ENCODE measurements at regions not wholly inside any gene's neighbourhood (a gene's known extent, or its start where the extent isn't known, plus 50 kb on each side); places are given as distances from the start of the nearest gene placed in this dataset.
"Not testable (repeated sequence)": the region's sequence is repeated elsewhere in the genome, so short reads cannot be mapped to it uniquely, and the experiment has no call there.

DNA sequence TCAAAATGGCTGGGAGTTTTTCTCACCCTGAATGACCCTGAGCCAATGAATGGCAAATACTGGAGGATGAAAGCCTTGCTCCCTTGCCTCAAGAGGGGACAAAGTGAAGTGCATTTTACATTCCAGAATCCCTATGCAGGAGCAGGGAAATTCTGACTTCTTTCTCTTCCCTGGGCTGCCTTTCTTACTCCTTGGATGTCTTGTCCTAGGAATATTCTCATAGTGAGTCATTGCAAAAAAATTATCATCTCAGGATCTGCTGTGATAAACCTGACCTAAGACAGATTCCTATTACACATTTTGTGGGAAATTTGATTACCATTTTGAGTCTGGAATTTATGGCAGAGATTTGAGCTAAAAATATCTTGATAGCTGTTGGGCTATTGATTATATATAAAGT, 199.9 kb downstream of the TMA16 start:
- Mint-ChIP-seq H3K9me3 (ENCODE audit: low read depth) (no peaks in the 10 kb centered on the region), H3K27me3 (peaks cover 4% of the 10 kb centered on the region), H3K36me3 (ENCODE audit: low read depth) (no peaks in the 10 kb centered on the region), H3K4me3 (no peak overlapping the region), H3K4me1 (no peaks in the 10 kb centered on the region), H3K27ac (no peak overlapping the region)
- ChIA-PET CTCF (no interaction called here), POLR2A (no interaction called here)
- no peak for DNase-seq
- intact Hi-C loops (cut with DNase I, micrococcal nuclease) = no loop called here
- no peak for ATAC-seq

DNA sequence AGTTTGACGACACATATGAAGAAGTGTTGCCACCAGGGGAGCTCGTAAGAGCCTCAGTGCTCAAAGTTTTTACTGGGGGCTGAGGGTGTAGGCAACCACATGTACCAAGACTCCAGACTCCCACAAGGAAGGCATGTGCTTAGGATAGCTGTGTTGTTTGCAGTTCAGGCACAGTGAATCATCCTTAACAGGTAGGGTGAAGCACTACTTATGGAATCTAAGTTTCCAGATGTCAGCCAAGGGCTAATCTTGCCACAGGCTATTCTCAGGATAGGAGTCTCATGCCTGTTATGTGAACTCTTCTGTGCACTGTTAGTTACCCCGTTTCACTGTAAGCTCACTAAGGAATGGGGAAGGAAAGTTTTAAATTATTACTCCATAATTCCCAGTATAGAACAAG, 202.6 kb downstream of the TMA16 start:
- no peak for DNase-seq
- CTCF ChIA-PET = interaction anchor here (1.1 kb wide), 1 partner anchor 14 kb away, joined by 3 read pairs; no protein-coding TSS in a partner anchor
- POLR2A ChIA-PET = no interaction called here
- H3K4me1 Mint-ChIP-seq = no peaks in the 10 kb centered on the region
- H3K9me3 Mint-ChIP-seq (ENCODE audit: low read depth) = no peaks in the 10 kb centered on the region
- H3K27me3 Mint-ChIP-seq = peaks cover 4% of the 10 kb centered on the region
- H3K4me3 Mint-ChIP-seq = no peak overlapping the region
- no peaks in the 10 kb centered on the region for H3K36me3 Mint-ChIP-seq (ENCODE audit: low read depth)
- no peak for ATAC-seq
- no peak overlapping the region for H3K27ac Mint-ChIP-seq
- intact Hi-C loops (cut with DNase I, micrococcal nuclease) = no loop called here

DNA sequence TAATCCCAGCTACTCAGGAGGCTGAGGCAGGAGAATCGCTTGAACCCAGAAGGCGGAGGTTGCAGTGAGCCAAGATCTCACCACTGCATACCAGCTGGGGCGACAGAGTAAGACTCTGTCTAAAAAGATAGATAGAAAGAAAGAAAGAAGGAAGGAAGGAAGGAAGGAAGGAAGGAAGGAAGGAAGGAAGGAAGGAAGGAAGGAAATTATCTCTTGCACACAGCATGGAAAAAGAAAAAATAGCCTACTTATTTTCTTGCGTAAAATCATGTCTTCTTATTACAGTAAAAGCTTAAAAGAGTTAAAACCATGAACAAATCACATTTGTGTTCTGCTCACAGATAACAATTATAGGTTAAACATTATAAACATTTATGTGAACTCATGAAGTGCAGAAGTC, 205.9 kb downstream of the TMA16 start:
- DNase-seq; H3K4me1 Mint-ChIP-seq; CTCF ChIA-PET; POLR2A ChIA-PET; H3K36me3 Mint-ChIP-seq (ENCODE audit: low read depth); H3K4me3 Mint-ChIP-seq; H3K9me3 Mint-ChIP-seq (ENCODE audit: low read depth); H3K27ac Mint-ChIP-seq; ATAC-seq; intact Hi-C loops (cut with DNase I, micrococcal nuclease); H3K27me3 Mint-ChIP-seq: not testable (repeated sequence)

DNA sequence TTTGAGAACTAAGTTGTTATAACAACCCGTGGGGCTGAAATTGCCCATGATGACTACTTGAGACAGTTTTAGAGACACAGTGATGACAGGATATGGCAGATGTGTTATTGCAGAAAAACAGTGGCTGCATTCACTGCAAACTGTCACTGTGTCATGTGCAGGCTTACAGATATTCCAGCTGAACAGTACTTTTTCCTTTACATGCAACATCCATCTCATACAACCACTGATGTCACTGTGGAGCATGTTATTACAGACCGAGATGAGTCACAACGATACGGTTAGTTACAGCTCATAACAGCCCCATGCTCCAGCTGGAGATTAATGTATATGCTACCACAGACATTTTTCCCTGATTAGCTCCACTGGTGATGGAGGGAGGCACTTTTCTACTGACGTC, 207.4 kb downstream of the TMA16 start:
- Mint-ChIP-seq H3K36me3 (ENCODE audit: low read depth) (no peaks in the 10 kb centered on the region), H3K9me3 (ENCODE audit: low read depth) (no peaks in the 10 kb centered on the region), H3K27me3 (peaks cover 8% of the 10 kb centered on the region), H3K4me1 (no peaks in the 10 kb centered on the region), H3K27ac (no peak overlapping the region), H3K4me3 (no peak overlapping the region)
- intact Hi-C loops (cut with DNase I, micrococcal nuclease) = no loop called here
- DNase-seq (no peak), ATAC-seq (peak; percentile 39)
- ChIA-PET CTCF (no interaction called here), POLR2A (no interaction called here)

DNA sequence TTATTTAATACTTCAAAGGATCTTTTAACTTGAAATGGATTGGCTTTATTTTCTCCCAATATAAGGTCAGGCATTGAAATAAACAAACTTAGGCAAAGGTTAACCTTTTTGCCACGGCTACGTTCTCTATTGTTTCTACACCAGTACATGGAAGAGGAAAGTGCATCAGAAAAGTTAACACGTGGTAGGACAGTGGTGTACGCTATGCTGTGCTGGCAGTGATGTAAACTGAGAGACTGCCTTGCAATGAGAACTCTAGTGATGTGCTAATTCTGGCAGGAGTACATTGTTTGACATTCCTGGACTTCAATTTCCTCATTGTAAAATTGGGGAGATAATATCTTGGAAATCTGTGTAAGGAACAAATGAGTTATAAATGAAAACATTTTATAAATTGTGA, 208.2 kb downstream of the TMA16 start:
- POLR2A ChIA-PET = interaction anchor here (0.6 kb wide), 1 partner anchor 860 kb away, joined by 3 read pairs; no protein-coding TSS in a partner anchor

DNA sequence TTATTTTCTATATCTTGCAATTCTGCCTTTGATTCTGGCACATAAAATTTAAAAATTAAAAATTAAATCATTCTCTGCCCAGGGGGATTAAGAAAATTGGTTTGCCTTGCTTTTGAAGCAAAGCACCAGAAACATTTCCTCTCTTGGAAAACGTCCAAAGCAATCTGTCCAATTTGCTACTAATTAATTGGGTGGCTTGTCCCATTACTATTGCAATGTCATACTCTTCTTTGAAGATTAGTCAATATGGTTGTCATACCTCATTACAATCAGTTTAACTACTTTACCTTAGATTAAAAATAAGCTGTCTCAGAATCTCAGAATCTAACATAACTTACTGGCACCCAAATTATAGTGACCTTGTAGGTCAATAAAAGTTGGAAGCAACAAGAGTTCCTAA, 208.8 kb downstream of the TMA16 start:
- ChIA-PET POLR2A (interaction anchor here (0.6 kb wide), 1 partner anchor 860 kb away, joined by 3 read pairs; no protein-coding TSS in a partner anchor), CTCF (no interaction called here)
- no peak overlapping the region for H3K27ac Mint-ChIP-seq
- intact Hi-C loops (cut with DNase I, micrococcal nuclease) = no loop called here
- H3K27me3 Mint-ChIP-seq = peaks cover 8% of the 10 kb centered on the region
- no peak for ATAC-seq
- no peaks in the 10 kb centered on the region for H3K4me1 Mint-ChIP-seq
- no peaks in the 10 kb centered on the region for H3K36me3 Mint-ChIP-seq (ENCODE audit: low read depth)
- no peak overlapping the region for H3K4me3 Mint-ChIP-seq
- DNase-seq = no peak
- no peaks in the 10 kb centered on the region for H3K9me3 Mint-ChIP-seq (ENCODE audit: low read depth)

More for the DNA sequence above, 208.2 kb downstream of the TMA16 start:
- Mint-ChIP-seq H3K27me3 (peaks cover 8% of the 10 kb centered on the region), H3K4me1 (no peaks in the 10 kb centered on the region), H3K4me3 (no peak overlapping the region), H3K27ac (no peak overlapping the region), H3K36me3 (ENCODE audit: low read depth) (no peaks in the 10 kb centered on the region), H3K9me3 (ENCODE audit: low read depth) (no peaks in the 10 kb centered on the region)
- intact Hi-C loops (cut with DNase I, micrococcal nuclease) = no loop called here
- ATAC-seq = no peak
- DNase-seq = no peak
- CTCF ChIA-PET = no interaction called here

DNA sequence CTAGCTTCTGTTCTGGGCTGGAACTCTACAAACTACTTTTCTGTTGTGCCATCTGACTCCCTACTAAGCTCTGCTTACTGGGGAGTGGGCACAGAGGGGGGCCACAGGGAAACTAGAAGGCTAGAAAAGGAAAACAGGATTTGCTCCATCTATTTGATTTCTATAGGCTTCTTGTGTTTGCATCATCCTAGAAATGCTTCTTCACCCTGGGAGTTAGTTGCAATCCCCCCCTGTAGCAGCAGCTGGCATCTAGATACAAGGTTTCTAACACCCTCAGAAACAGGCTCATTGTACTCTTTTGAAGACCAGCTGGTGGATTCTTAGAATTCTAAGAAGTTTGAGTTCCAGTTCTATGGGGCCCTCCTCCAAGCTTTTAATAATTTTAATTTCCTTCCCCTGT, 213.4 kb downstream of the TMA16 start:
- Mint-ChIP-seq H3K4me3 (no peak overlapping the region), H3K36me3 (ENCODE audit: low read depth) (no peaks in the 10 kb centered on the region), H3K27me3 (peaks cover 3% of the 10 kb centered on the region), H3K27ac (no peak overlapping the region), H3K9me3 (ENCODE audit: low read depth) (no peaks in the 10 kb centered on the region), H3K4me1 (no peaks in the 10 kb centered on the region)
- ChIA-PET CTCF (no interaction called here), POLR2A (no interaction called here)
- intact Hi-C loops (cut with DNase I, micrococcal nuclease) = no loop called here
- no peak for DNase-seq
- ATAC-seq = no peak

DNA sequence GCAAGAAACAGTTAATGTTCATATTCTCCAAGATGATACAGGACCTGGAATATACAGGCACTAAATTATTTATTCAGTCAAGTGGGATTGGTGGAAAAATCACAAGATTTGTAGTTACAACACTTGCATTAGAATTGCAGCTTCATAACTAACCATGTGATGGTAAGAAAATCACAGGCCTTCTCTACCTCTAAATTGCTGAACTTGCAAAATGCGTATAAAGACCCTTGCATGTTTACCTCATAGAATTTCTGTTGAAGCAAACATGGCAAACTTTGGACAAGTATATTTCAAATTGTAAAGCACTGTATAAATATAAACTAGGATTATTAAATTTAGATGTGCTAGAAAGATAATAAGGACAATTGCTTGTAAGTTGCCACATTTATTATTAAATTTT, 215.1 kb downstream of the TMA16 start:
- H3K27ac Mint-ChIP-seq = no peak overlapping the region
- intact Hi-C loops (cut with DNase I, micrococcal nuclease) = no loop called here
- H3K4me1 Mint-ChIP-seq = no peaks in the 10 kb centered on the region
- no peaks in the 10 kb centered on the region for H3K36me3 Mint-ChIP-seq (ENCODE audit: low read depth)
- H3K4me3 Mint-ChIP-seq = no peak overlapping the region
- H3K27me3 Mint-ChIP-seq = no peaks in the 10 kb centered on the region
- ChIA-PET CTCF (interaction anchor here (0.7 kb wide), 1 partner anchor 160 kb away, joined by 3 read pairs; no protein-coding TSS in a partner anchor), POLR2A (no interaction called here)
- ATAC-seq = no peak
- no peaks in the 10 kb centered on the region for H3K9me3 Mint-ChIP-seq (ENCODE audit: low read depth)
- DNase-seq = no peak

DNA sequence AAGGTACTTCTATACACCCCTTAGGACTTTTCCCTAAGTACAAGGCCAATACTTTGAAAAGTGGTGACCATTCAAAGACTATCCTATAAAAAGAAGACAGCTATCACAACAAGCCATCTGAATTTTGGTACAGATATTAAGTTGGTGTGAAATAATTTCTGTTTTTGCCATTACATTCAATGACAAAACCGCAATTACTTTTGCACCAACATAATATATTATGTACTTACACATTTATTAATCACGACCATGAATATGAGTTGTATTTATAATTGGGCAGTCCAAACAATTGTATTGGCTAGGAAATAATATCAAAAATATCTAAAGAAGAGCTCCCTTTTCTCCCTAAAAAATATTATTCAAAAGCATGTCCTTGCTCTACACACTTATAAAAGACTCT, 215.7 kb downstream of the TMA16 start:
- ChIA-PET POLR2A (no interaction called here), CTCF (interaction anchor here (0.7 kb wide), 1 partner anchor 160 kb away, joined by 3 read pairs; no protein-coding TSS in a partner anchor)
- no peak overlapping the region for H3K4me3 Mint-ChIP-seq
- DNase-seq = no peak
- no peak overlapping the region for H3K27ac Mint-ChIP-seq
- no peaks in the 10 kb centered on the region for H3K27me3 Mint-ChIP-seq
- no peaks in the 10 kb centered on the region for H3K4me1 Mint-ChIP-seq
- H3K9me3 Mint-ChIP-seq (ENCODE audit: low read depth) = no peaks in the 10 kb centered on the region
- intact Hi-C loops (cut with DNase I, micrococcal nuclease) = no loop called here
- ATAC-seq = no peak
- no peaks in the 10 kb centered on the region for H3K36me3 Mint-ChIP-seq (ENCODE audit: low read depth)

DNA sequence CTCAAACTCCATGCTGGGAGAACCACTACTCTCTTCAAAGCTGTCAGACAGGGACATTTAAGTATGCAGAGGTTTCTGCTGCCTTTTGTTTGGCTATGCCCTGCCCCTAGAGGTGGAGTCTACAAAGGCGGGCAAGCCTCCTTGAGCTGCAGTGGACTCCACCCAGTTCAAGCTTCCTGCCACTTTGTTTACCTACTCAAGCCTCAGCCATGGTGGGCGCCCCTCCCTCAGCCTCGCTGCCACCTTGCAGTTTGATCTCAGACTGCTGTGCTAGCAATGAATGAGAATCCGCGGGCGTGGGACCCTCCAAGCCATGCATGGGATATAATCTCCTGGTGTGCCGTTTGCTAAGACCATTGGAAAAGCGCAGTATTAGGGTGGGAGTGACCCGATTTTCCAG, 230.0 kb downstream of the TMA16 start:
- H3K36me3 Mint-ChIP-seq (ENCODE audit: low read depth); H3K4me1 Mint-ChIP-seq; intact Hi-C loops (cut with DNase I, micrococcal nuclease); H3K27me3 Mint-ChIP-seq; H3K27ac Mint-ChIP-seq; H3K4me3 Mint-ChIP-seq; DNase-seq; ATAC-seq; H3K9me3 Mint-ChIP-seq (ENCODE audit: low read depth); POLR2A ChIA-PET; CTCF ChIA-PET: not testable (repeated sequence)

DNA sequence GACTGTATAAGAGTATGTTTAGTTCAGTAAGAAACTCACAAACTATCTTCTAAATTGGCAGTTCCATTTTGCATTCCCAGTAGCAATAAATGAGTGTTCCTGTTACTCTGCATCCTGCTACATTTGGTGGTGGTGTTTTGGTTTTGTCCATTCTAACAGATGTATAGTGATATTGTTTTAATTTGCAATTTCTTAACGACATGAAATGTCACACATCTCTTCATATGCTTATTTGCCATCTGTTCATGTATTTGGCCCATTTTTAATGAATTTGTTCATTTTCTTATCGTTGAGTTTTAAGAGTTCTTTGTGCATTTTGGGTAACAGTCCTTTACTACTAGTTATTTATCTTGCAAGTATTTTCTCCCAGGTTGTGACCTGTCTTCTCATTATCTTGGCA, 232.2 kb downstream of the TMA16 start:
- ChIA-PET CTCF (no interaction called here), POLR2A (no interaction called here)
- H3K9me3 Mint-ChIP-seq (ENCODE audit: low read depth) = no peaks in the 10 kb centered on the region
- ATAC-seq (no peak), DNase-seq (no peak)
- intact Hi-C loops (cut with DNase I, micrococcal nuclease) = no loop called here
- no peak overlapping the region for H3K4me3 Mint-ChIP-seq
- no peaks in the 10 kb centered on the region for H3K4me1 Mint-ChIP-seq
- peaks cover 4% of the 10 kb centered on the region for H3K27me3 Mint-ChIP-seq
- H3K36me3 Mint-ChIP-seq (ENCODE audit: low read depth) = no peaks in the 10 kb centered on the region
- no peak overlapping the region for H3K27ac Mint-ChIP-seq

DNA sequence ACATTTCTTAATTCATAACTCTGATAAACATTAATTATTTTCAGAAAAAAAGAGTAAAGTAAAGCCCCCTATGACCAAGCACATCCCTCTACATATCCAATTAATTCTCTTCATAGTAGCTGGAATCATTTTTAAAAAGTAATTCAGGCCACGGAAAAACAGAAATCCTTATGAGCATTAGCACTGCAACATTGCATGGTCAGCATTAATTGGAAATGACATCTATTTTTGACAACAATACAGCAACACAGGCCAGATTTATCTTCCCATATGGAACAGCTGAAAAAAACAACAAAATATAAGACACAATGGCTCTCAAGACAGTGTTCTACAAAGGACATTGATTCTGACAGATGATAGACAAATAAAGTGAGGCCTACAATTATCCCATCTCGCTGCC, 236.6 kb downstream of the TMA16 start:
- H3K4me1 Mint-ChIP-seq = no peaks in the 10 kb centered on the region
- DNase-seq = no peak
- ChIA-PET POLR2A (no interaction called here), CTCF (interaction anchor here (0.6 to 0.8 kb wide), 2 partner anchors 56 to 251 kb away, joined by 3 read pairs; no protein-coding TSS in a partner anchor)
- intact Hi-C loops (cut with DNase I, micrococcal nuclease) = no loop called here
- no peak overlapping the region for H3K27ac Mint-ChIP-seq
- H3K4me3 Mint-ChIP-seq = no peak overlapping the region
- no peak for ATAC-seq
- peaks cover 4% of the 10 kb centered on the region for H3K27me3 Mint-ChIP-seq
- H3K9me3 Mint-ChIP-seq (ENCODE audit: low read depth) = no peaks in the 10 kb centered on the region
- no peaks in the 10 kb centered on the region for H3K36me3 Mint-ChIP-seq (ENCODE audit: low read depth)

DNA sequence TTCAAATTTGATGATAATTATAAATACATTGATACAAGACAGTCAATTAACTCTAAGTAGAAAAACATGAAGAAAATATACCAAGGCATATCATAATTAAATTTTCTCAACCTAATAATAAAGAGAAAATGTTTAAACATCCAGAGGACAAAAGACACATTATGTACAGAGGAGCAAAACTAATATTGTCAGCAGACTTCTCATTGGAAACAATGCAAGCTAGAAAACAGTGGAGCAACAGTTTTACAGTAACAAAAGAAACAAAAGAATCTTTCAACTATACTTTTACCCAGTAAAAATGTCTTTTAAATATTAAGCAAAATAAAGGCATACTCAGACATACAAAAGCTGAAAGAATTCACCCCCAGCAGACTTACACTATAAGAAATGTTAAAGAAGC, 238.0 kb downstream of the TMA16 start:
- Mint-ChIP-seq H3K36me3 (ENCODE audit: low read depth) (no peaks in the 10 kb centered on the region), H3K27me3 (peaks cover 4% of the 10 kb centered on the region), H3K4me3 (no peak overlapping the region), H3K4me1 (no peaks in the 10 kb centered on the region), H3K9me3 (ENCODE audit: low read depth) (no peaks in the 10 kb centered on the region), H3K27ac (no peak overlapping the region)
- no peak for ATAC-seq
- no peak for DNase-seq
- CTCF ChIA-PET = no interaction called here
- intact Hi-C loops (cut with DNase I, micrococcal nuclease) = no loop called here
- POLR2A ChIA-PET = no interaction called here
